ENCODE measurements at regions not wholly inside any gene's neighbourhood (a gene's known extent, or its start where the extent isn't known, plus 50 kb on each side); places are given as distances from the start of the nearest gene placed in this dataset.

GRCh38 chr3:176554791-176555654 is 642.3 kb downstream of the TBL1XR1 start:
- no peak for DNase-seq (ENCODE audit: low read depth)

DNA sequence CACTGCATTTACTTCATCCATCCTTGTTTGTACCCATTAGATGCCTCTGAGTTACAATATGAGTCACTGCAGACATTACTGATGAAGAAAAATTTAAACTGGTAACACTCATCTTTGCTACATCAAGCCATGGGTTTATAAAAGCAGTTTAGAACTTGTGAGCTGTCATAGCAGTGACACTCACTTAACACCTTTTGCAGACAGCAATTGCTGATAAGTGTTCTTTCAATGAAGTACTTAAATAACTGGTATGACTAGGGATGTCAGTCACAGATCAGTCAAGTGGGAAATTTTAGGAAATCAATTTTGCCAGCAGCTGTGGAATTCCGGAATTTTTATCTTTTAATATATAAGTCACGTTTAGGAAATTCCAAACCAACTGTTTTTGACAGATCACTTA is 643.0 kb downstream of the TBL1XR1 start:
- no peak for DNase-seq (ENCODE audit: low read depth)

- no peak for DNase-seq (ENCODE audit: low read depth)
These were observed 670.3 kb downstream of the TBL1XR1 start for GRCh38 chr3:176526942-176527341.

- DNase-seq (ENCODE audit: low read depth): no peak
These were observed 671.1 kb downstream of the TBL1XR1 start for GRCh38 chr3:176526225-176526624.

DNA sequence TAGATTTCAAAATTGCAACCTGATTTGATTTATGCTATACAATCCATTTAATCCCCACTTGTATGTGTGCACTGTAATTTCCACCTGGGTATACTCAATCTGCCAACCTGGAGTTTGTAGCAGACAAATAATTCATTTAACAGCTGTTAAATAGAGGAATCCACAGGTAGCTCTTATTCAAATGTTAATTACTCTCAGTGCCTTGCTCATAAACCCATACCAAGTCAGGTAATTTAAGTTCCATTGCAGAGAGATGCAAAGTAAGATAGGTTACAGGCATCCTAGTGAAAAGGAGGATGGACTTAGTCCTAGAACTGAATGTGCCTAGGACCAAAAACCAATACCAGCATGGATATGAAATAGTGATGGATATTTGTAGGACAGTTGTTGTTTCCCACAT is 674.2 kb downstream of the TBL1XR1 start:
- DNase-seq (ENCODE audit: low read depth): no peak

GRCh38 chr3:176522436-176522835 is 674.8 kb downstream of the TBL1XR1 start:
- no peak for DNase-seq (ENCODE audit: low read depth)

GRCh38 chr3:176521531-176522175 is 675.6 kb downstream of the TBL1XR1 start:
- DNase-seq (ENCODE audit: low read depth): peak; percentile 82

GRCh38 chr3:176514297-176514696 is 683.0 kb downstream of the TBL1XR1 start:
- no peak for DNase-seq (ENCODE audit: low read depth)

DNA sequence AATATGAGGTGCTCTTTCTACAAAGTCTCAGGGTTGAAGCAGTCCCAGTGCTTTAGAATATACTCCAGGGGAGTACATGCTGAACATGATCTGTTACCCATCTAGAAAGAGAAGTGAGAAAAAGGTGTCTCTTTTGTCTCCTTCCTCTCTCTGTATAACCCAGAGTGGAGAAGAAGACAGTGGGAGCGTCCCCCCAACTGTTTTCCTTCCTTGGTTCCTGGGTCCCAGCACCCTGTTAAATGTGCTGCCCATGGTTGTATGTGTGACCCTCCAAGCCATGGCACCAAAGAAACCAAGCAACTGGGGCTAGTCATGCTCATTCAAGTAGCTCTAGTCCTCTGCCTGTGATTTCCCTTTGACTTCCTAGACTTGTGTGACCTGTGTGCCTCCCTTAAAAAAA is 683.7 kb downstream of the TBL1XR1 start:
- DNase-seq (ENCODE audit: low read depth): no peak

DNA sequence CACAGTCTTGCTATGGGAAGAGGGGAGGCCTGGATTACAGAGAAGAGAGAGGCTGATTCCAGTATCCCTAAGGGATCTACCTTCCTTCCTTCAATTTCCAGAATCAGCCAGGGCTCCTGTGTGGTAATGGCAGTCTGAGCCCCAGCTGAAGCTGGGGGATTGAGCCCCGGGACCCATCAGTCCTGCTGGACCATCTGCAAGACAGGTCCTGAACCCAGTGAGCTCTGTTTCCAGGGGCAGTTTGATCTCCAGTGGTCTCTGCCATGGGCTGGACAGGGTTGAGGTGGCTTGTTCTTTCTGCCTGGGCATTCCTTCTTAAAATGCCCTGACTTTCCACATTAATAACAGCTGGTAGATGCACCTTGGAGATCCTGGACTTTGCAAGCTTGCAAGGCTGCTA is 685.2 kb downstream of the TBL1XR1 start:
- no peak for DNase-seq (ENCODE audit: low read depth)

DNA sequence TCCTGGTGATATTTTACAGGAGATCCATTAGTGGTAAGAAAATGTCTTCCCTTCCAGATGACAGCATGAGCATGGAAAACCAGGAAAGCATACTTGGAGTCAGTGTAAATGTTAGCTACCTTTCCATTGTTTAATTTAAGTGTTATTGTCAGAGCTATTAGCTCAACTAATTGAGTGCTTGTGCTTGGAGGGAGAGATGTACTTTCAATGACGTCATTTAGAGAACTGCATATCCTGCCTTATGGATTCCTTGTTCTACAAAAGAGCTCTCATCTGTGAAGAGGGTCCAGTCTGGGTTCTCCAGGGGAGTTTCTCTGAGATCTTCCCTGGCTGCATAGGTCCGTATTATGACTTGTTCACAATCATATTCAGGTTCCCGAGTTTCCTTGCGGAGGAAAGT is 687.2 kb downstream of the TBL1XR1 start:
- no peak for DNase-seq (ENCODE audit: low read depth)

GRCh38 chr3:176505878-176506621 is 691.2 kb downstream of the TBL1XR1 start:
- no peak for DNase-seq (ENCODE audit: low read depth)

DNA sequence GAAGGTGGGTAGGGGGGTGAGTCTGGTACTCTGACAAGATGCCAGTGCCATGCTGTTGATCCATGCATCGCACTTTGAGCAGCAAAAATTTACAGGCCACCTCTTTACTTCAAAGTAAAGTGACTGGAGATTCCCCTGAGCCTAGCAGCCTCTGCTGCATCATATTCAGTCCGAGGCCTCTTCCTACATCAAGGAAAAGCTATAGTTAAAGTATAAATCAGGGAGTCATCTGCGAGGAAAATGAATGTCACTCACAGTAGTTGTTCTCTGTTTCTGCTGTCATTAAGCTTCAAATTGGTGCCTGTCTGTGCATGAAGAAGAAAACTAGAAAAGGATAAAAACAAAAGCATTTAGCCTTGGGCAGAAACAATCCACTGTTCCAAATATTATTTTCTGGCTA is 706.2 kb downstream of the TBL1XR1 start:
- DNase-seq (ENCODE audit: low read depth): no peak

DNA sequence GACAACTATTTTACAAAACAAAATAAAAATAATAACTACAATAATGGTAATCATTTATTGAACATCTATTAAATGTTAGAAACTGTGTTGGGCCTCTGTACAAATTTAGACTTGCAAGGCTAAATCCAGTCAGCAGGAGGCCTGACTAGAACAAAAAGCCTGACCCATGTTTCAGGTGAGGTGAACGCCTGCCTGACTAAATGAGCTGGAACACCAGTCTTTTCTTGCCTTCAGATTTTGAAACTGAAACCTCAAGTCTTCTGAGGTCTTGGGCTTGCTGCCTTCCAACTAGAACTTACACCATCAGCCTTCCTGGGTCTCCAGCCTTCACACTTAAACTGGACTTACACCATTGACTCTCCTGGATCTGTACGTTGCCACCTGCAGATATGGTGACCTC is 706.9 kb downstream of the TBL1XR1 start:
- no peak for DNase-seq (ENCODE audit: low read depth)

DNA sequence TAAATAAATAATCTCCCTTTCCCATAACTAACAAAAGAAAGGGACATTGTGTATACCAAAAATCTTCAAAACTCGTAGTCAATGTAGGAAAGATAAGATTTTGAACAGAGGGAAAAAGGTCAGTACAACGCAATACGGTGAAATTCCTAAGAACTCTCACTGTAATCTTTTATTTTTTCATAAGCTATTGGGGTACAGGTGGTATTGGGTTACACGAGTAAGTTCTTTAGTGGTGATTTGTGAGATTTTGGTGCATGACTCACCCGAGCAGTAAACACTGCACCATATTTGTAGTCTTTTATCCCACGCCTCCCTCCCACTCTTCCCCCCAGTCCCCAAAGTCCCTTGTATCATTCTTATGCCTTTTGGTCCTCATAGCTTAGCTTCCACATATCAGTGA is 718.0 kb downstream of the TBL1XR1 start:
- no peak for DNase-seq (ENCODE audit: low read depth)

DNA sequence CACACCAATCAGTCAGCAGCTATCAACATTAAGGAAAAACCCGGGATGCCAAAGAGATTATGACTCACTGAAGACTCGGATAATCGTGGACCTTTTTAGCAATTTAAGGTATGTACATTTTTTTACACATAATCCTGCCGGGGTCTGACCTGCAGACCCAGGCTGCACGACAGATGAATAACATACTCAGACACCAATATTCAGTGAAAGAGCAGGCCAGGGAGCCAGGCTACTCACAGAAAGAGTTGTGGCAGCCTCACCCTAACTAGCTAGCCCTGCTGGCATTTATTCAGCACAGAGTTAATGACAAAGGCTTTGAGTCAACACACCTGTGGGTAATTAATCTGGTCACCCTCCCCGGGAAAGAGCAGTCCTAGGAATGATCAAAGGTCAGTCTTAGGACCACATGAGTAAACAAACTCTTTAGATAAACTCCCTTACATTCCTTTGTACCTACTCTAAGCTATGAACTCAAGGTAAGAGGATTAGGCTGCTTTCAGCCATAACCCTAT is 727.5 kb downstream of the TBL1XR1 start:
- DNase-seq (ENCODE audit: low read depth): no peak

DNA sequence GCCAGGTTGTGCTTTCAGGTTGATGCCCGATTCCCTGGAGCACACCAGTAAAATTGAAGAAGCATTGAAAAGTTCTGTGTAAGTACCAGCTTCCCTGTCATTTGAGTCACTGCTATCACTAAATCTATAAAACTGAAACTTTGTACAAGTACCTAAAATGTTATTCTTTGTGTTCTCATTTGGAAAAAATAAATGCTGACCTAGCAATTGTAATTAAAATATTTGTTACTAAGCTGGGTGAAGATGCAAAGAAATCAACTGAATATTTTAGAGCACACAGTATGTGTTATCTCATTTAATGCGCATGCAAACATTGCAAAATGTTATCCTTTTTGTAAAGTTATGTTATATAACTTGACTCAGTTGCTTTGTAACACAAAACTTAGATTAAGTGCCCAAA is 733.7 kb downstream of the TBL1XR1 start:
- DNase-seq (ENCODE audit: low read depth): no peak

DNA sequence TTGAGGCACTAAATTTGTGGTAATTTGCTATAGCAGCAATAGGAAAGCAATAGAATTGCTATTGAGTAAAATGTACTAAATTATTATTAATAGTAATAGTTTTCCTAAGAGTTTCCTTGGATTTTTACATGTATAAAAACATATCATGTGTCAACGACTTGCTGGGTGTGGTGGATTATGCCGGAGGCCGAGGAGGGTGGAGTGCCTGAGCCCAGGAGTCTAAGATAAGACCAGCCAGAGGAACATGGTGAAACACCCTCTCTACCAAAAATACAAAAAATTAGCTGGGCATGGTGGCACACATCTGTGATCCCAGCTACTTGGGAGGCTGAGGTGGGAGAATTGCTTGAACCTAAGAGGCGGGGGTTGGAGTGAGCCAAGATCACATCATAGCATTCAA is 749.9 kb downstream of the TBL1XR1 start:
- no peak for DNase-seq (ENCODE audit: low read depth)

DNA sequence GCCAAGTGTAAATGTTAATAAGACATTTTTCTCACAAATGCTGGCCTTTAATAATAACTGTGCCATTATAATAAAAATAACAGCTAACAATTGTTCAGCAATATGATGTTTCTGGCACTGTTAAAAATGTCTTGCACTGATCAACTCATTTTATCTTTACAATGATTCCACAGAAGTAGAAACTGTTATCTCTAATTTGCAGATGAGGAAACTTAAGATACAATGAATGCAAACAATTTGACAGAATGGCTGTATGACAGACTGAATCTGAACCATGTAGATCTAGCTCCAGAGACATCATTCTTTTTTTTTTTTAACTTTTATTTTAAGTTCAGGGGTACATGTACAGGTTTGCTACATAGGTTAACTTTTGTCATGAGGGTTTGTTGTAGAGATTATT is 755.0 kb downstream of the TBL1XR1 start:
- no peak for DNase-seq (ENCODE audit: low read depth)

- no peak for DNase-seq (ENCODE audit: low read depth)
These were observed 757.6 kb downstream of the TBL1XR1 start for GRCh38 chr3:176439729-176440128.

DNA sequence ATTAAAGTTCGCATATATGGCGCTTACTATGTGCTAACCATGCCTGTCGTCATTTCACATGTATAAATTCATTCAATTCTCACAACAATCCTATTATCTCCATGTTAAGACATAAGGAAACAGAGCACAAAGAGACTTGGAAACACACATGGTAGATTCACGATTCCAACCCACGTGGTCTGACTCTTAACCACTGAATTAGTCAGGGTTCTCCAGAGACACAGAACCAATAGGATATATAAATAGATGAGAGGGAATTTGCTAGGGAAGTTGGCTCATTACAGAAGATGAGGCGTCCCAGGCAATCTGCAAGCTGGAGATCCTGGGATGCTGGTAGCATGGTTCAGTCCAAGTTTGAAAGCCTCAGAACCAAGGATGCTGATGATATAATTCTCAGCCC is 765.3 kb downstream of the TBL1XR1 start:
- DNase-seq (ENCODE audit: low read depth): no peak

- DNase-seq (ENCODE audit: low read depth): no peak
These were observed 766.3 kb downstream of the TBL1XR1 start for GRCh38 chr3:176431038-176431418.

Data from GM04503 (cell line).